WTC11 (cell line): ENCODE measurements at regions not wholly inside any gene's neighbourhood (a gene's known extent, or its start where the extent isn't known, plus 50 kb on each side); places are given as distances from the start of the nearest gene placed in this dataset.

Experiments
- MLX ChIP-seq: sonication (generic); formaldehyde crosslinking; IDR thresholded peaks from 2 replicates; pipeline ENCODE4 v1.8.1; 2023; ENCODE audit warnings: mild to moderate bottlenecking, missing genetic modification reagents, moderate library complexity
- USF2 ChIP-seq: sonication (generic); formaldehyde crosslinking; IDR thresholded peaks from 2 replicates; pipeline ENCODE4 v1.8.1; 2023; ENCODE audit warnings: mild to moderate bottlenecking, missing genetic modification reagents, moderate library complexity
- TF ChIP-seq, protein P1 (sequence below): fragments of 200-600 bp; IDR thresholded peaks from 2 replicates; pipeline ENCODE4 v1.8.0; 2022; ENCODE audit warnings: antibody characterized with exemption

DNA sequence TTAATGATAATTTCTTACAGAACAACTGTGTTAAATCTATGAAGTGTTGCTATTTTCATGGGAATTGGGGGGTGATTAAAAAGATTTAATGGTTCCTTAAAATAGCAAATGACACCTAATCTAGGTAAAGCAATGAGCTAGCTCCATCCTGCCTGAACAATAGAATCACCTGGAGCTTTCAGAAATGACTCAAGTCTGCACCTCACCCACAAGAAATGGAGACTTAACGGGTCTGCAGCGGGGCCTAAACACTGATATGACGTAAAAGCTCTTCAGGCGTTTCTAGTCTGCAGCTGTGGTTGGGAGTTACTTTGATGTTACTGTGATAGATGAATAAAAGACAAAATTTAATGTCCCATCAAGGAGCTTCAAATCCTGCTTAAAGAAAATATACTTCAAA is 328.2 kb downstream of the RND3 start:
- TF ChIP-seq MLX (CRISPR knock-in tag) (no peak), USF2 (no peak)
- TF ChIP-seq, protein P1, sequence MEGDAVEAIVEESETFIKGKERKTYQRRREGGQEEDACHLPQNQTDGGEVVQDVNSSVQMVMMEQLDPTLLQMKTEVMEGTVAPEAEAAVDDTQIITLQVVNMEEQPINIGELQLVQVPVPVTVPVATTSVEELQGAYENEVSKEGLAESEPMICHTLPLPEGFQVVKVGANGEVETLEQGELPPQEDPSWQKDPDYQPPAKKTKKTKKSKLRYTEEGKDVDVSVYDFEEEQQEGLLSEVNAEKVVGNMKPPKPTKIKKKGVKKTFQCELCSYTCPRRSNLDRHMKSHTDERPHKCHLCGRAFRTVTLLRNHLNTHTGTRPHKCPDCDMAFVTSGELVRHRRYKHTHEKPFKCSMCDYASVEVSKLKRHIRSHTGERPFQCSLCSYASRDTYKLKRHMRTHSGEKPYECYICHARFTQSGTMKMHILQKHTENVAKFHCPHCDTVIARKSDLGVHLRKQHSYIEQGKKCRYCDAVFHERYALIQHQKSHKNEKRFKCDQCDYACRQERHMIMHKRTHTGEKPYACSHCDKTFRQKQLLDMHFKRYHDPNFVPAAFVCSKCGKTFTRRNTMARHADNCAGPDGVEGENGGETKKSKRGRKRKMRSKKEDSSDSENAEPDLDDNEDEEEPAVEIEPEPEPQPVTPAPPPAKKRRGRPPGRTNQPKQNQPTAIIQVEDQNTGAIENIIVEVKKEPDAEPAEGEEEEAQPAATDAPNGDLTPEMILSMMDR, result no peak
